ENCODE measurements at regions not wholly inside any gene's neighbourhood (a gene's known extent, or its start where the extent isn't known, plus 50 kb on each side); places are given as distances from the start of the nearest gene placed in this dataset.
A peak's percentile ranks its signal among the peaks of the same experiment; 100 is the strongest.
"Not testable (repeated sequence)": the region's sequence is repeated elsewhere in the genome, so short reads cannot be mapped to it uniquely, and the experiment has no call there.

- peak; percentile 31 for DNase-seq
Measured at GRCh38 chr6:169099411-169100202, 154.0 kb downstream of the THBS2 start.

GRCh38 chr6:169098651-169099050 is 155.0 kb downstream of the THBS2 start:
- not testable (repeated sequence) for DNase-seq

GRCh38 chr6:169098116-169098515 is 155.5 kb downstream of the THBS2 start:
- DNase-seq: peak; percentile 58

GRCh38 chr6:169097381-169097959 is 156.2 kb downstream of the THBS2 start:
- peak; percentile 82 for DNase-seq

GRCh38 chr6:169096388-169096787 is 157.3 kb downstream of the THBS2 start:
- DNase-seq: no peak

GRCh38 chr6:169095153-169095552 is 158.5 kb downstream of the THBS2 start:
- DNase-seq: no peak

GRCh38 chr6:169094552-169094950 is 159.1 kb downstream of the THBS2 start:
- no peak for DNase-seq

GRCh38 chr6:169093770-169094551 is 159.7 kb downstream of the THBS2 start:
- DNase-seq: no peak

- no peak for DNase-seq
Measured at GRCh38 chr6:169093066-169093723, 160.5 kb downstream of the THBS2 start.

GRCh38 chr6:169092375-169092774 is 161.3 kb downstream of the THBS2 start:
- no peak for DNase-seq

- DNase-seq: not testable (repeated sequence)
Measured at GRCh38 chr6:169090514-169091127, 163.0 kb downstream of the THBS2 start.

- DNase-seq: no peak
Measured at GRCh38 chr6:169088762-169089161, 164.9 kb downstream of the THBS2 start.

- peak; percentile 61 for DNase-seq
Measured at GRCh38 chr6:169087443-169088041, 166.1 kb downstream of the THBS2 start.

- not testable (repeated sequence) for DNase-seq
Measured at GRCh38 chr6:169086616-169087015, 167.0 kb downstream of the THBS2 start.

GRCh38 chr6:169086020-169086419 is 167.6 kb downstream of the THBS2 start:
- DNase-seq: no peak

GRCh38 chr6:169085466-169085865 is 168.2 kb downstream of the THBS2 start:
- DNase-seq: no peak

GRCh38 chr6:169084557-169084956 is 169.1 kb downstream of the THBS2 start:
- not testable (repeated sequence) for DNase-seq

GRCh38 chr6:169084067-169084466 is 169.6 kb downstream of the THBS2 start:
- no peak for DNase-seq

- no peak for DNase-seq
Measured at GRCh38 chr6:169083508-169083874, 170.2 kb downstream of the THBS2 start.

GRCh38 chr6:169082817-169083507 is 170.7 kb downstream of the THBS2 start:
- DNase-seq: no peak

GRCh38 chr6:169082093-169082492 is 171.6 kb downstream of the THBS2 start:
- no peak for DNase-seq
